Spleen (tissue), 7 donors: ENCODE measurements at regions not wholly inside any gene's neighbourhood (a gene's known extent, or its start where the extent isn't known, plus 50 kb on each side); places are given as distances from the start of the nearest gene placed in this dataset.

ENCODE experiments used
- CTCF ChIP-seq, 11 experiments: fragments of 200-600 bp in 7 of 11; fragments of 450-650 bp in 4 of 11; sonication (generic) in 4 of 11; IDR thresholded peaks in 8 of 11; conservative IDR thresholded peaks in 3 of 11; 1 replicate in 7 of 11; 2 replicates in 4 of 11; pipeline versions ENCODE4 v1.4.0 to v1.8.0; 2016 to 2021; ENCODE audit warnings: antibody characterized with exemption in 11 of 11, inconsistent platforms in 4 of 11, mild to moderate bottlenecking in 1 of 11
- POLR2A ChIP-seq, 3 donors: fragments of 450-650 bp; IDR thresholded peaks; one replicate each; pipeline ENCODE4 v1.5.1; 2017; ENCODE audit warnings: antibody characterized with exemption in 3 of 3, mild to moderate bottlenecking in 1 of 3
- POLR2AphosphoS5 ChIP-seq, 3 donors: sonication (generic); formaldehyde crosslinking; IDR thresholded peaks; one replicate each; pipeline ENCODE4 v1.5.1; 2017; ENCODE audit warnings: antibody characterized with exemption in 3 of 3
- donor health status: DM: no; HTN: no; CAD: no; lungs with moderate emphysema.
- donor health status: DM: no; HTN: no; CAD: no.
- donor health status: DM: no; HTN: no; CAD: no.

GRCh38 chr3:25170021-25170420 is 258.0 kb upstream of the RARB start:
- TF ChIP-seq POLR2A (IDR thresholded peaks at IDR 0.05) (no peak), CTCF (IDR thresholded peaks at IDR 0.05 in 8 of 11, conservative IDR thresholded peaks at IDR 0.05 in 3 of 11) (no peak), POLR2AphosphoS5 (IDR thresholded peaks at IDR 0.05) (no peak)
